GDM1 (cell line): ENCODE measurements at regions not wholly inside any gene's neighbourhood (a gene's known extent, or its start where the extent isn't known, plus 50 kb on each side); places are given as distances from the start of the nearest gene placed in this dataset.

Experiments used
- DNase-seq: peaks from one replicate; lab custom pipeline; 2025; lab: John Stamatoyannopoulos, UW

DNA sequence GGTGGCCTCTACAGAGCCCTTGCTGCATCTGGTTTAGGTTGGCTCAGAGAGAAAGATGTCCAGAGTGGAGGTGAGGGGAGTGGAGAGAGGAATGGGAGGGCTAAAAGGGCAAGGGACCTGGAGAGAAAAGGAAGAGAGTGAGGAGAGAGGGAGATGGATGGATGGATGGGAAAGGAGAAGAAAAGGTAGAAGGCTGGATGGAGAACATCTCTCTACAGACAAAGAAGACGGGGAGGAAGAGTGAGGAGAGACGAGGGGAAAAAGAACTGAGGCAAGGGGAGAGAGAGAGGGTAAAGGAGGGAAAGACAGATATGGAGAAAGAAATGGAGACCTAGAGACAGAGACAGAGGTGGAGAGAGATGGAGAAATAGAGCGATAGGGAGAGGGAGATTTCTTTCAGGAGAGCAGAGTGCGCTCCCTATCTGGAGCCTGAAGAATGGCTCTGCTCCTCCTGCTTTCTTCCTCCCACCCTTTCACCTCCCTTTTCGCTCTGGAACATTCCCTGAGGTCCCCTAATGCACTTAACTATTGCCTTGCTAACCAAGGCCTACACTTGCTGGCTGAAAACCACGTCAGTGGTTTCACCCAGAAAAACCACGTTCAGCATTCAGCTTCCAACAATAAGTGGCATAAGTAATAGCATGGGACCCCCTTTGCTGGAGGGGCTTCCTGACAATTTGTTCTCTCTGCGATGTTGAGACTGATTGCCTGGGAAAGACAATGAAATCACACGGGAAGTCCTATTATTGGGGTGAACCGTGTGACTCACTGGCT, 286.3 kb downstream of the CDH26 start:
- DNase-seq: no peak

DNA sequence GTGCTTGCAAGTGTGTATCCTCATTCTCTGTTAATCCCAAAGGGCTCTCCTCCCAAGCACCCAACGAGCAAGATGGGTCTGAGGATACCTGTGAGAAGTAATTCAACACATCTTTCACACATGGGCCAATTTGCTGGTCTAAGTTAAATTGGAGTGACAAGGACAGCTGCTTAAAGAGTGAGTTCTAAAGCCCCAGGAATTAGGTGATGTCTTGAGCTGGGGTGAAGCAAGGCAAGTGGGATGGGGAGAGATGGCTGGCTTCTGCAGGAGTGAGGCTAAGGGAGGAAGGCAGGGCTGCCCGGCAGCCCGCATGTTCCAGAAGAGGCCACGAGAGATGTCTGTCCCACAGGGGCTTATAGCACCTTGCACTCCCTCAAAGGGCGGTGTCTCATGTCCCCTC, 288.5 kb downstream of the CDH26 start:
- no peak for DNase-seq

DNA sequence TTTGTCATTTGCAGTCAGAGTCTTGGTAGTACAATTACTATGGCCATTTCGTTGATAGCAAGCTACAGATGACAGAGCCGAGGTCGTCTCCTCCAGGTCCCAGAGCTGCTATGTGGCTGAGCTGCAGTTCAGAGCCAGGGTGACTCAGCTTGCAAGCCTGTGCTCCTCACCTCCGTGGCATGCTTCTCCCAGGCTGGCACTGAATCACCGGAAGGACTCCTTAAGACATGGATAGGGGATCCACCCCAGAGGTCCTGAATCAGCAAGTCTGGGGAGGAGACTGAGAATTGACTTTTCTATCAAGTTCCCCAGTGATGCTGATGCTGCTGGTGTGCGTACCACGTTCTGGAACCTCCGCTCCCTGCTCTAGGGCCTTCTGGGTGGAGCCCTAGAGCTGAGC, 291.2 kb downstream of the CDH26 start:
- DNase-seq: no peak

DNA sequence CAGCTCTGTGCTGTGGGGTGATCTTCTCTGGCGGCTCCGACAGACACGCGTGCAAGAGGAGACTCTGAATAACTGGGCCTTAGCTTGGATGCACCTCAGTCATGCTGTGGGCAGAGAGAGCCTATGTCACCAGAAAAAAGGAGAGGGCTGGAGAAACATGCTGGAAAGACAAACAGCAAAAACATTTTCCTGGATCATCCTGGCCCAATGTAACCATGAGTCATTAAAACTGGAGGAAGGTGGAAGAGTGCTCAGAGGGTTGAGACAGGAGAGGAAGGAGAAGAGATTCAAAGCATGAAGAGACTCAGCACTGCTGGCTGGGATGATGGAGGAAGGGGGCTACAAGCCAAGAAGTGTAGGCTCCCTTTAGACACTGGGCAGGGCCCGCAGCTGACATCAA, 292.0 kb downstream of the CDH26 start:
- no peak for DNase-seq

DNA sequence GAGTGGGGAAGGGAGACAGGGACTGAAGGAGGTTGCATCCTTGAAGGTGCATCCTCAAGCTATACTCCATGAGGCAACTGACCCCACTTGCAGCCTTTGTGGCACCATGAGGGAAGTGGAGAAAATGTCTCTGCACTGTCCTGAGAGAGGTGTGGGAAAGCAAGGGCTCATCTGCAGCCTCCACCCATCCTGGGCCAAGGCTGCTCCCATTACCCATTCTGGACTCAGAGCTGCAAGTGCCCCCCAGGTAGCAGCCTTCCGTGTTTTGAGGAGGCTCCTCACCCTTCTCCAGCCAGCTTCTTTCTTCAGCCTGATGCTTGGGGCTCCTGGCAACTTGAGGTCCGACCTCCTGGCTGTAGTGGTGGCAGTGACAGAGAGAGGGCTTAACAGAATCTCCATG, 294.6 kb downstream of the CDH26 start:
- DNase-seq: no peak

DNA sequence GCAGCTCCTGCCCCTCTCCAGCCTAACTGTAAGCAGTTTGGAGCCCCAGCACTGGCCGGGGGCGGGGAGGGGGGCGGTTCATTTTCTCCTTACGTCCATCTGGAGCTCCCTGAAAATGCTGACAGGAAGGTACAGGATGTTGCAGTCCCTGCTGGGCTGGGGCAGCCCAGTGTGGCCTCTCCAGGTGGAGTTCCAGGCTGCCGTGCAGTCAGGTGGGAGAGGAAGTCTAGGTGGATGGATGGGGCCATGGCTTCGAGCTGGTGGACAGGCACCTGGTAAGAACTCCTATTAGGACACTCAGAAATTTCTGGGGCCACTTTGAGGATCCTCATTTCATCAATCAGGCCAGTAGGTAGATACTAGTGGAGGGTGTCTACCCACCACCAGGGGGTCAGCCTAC, 295.2 kb downstream of the CDH26 start:
- no peak for DNase-seq

DNA sequence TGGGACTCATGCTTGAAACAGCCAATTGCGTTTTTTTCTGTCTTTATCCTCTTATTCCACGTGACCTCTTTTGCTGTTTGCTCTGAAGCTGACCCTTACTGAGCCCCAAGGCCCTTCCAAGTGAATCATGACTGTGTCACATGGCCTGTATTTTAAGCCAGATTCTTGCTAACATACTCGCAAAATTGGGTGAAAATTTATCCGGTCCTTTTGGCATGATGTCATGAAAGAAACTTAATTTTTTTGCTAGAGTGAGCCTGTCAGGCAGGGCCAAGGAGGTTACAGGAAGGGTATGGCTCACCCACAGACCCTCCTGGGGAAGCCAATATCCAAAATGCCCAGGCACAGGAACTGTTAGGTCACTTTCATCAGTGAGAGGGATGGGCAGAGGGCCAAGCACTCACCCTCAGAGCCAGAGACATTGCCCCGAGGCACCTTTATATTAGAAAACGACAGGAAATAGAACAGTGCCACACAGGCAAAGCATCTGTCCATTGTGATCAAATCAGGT, 296.7 kb downstream of the CDH26 start:
- no peak for DNase-seq

DNA sequence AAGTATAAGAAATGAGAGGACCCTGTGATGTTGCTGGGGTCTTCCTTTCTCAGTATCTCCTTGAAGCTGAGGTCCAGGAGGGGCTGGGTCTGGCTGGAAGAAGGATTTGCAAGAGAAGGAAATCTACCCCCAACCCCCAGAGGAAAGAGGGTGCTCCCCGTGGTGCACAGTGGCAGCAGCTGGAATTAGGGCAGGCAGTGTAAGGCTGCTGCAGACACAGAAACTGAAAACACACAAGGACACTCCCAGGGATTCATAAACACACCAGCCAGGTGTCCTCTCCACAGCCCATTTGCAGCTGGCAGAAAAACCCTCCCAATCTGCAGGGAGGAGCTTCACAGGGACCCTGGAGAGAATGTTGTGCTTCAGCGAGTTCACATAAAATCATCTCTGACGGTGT, 297.2 kb downstream of the CDH26 start:
- no peak for DNase-seq

DNA sequence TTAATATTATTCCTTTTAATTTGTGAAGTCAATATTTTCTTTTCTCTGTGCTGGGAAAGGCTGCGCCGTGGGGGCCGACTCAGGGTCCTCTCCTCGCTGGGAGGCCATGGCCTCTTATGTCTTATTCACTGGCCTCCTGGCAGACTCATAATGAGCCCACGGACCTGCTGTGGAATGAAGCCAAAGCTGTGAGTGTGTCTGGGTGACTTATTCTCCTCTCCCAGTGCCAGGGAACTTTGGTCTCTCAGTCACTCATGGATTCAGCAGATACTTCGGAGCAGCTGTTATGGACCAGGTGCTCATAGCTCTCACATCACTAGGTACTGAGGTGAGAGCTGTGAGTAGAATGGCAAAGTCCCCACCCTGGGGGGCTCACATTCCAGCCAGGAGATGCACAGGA, 297.6 kb downstream of the CDH26 start:
- DNase-seq: no peak

DNA sequence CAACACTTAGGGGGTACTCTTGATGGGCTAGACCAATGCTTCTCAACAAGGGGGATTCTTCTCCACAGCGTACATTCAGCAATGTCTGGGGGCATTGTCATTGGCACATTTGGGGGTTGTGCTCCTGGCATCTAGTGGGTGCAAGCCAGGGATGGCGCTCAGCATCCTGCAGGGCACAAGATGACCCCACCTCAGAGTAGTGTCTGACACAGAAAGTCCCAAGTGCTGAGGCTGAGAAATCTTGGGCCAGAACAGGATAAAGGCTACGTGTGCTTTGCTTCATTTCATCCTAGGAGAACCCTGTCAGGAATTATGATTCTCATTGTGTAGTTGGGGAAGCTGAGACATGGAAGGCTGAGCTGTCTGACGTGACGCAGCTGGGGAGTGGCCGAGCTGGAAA, 298.6 kb downstream of the CDH26 start:
- DNase-seq: no peak

DNA sequence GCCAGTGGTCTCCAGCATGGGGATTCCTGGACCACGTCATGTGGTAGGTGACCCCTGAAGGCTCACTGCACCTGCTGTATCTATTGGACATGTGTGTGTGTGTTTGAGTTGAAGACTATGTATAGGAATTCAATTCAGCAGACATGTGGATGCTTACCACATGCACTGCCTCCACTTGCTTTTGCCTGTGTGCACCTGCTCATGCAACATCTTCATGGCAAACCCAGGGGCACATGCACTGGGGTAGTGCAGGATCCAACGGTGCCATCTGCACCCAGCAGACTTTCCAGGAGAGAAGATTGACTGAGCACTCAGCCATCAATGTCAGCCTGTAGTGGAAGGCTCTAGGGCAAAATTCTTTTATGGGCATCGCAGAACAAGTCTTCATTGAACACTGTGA, 299.4 kb downstream of the CDH26 start:
- no peak for DNase-seq

DNA sequence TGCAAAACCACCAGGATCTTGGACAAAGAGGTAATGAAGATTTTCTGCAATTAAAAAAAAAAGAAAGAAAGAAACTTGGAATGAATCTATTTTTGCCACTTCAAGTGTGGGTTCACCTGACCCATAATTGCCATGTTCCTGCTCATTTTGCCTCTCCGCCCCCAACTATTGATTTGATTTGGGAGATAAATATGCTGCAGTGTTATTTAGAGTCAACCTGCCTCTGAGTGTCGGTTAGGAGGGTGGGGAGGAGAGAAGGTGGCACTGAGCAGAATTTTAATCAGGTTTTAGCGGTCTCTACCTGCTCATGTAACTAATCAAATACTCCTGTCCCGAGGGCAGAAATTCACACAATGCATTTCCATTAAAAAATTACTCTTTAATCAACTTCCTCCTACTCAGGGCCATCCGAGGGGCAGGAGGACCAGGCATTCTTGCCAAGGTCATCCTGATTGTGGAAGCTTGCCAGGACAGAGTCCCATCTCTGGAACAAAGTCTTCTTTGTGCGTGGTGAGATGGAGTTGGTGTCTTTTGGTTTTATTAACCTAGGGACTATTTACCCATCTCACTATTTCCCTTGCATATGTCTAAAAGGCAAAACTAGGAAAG, 300.1 kb downstream of the CDH26 start:
- no peak for DNase-seq

DNA sequence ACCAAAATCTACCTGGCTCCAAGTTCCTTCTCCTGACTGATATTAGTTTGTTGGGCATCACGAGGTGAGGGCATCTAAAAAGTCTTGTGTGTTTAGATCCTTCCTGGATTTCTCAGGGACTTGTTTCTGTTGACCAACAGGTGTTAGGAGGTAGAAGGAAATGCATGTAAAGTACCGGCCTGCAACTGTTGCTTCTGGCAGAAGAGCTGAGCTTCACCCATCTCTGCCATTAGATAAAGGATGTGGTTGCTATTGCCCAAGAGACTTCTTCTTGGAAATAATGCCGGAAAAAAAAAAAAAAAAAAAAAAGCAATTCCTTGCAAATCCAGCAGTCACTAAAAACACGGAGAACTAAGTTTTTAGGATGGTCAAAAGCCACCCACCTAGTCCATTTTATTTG, 303.1 kb downstream of the CDH26 start:
- no peak for DNase-seq

DNA sequence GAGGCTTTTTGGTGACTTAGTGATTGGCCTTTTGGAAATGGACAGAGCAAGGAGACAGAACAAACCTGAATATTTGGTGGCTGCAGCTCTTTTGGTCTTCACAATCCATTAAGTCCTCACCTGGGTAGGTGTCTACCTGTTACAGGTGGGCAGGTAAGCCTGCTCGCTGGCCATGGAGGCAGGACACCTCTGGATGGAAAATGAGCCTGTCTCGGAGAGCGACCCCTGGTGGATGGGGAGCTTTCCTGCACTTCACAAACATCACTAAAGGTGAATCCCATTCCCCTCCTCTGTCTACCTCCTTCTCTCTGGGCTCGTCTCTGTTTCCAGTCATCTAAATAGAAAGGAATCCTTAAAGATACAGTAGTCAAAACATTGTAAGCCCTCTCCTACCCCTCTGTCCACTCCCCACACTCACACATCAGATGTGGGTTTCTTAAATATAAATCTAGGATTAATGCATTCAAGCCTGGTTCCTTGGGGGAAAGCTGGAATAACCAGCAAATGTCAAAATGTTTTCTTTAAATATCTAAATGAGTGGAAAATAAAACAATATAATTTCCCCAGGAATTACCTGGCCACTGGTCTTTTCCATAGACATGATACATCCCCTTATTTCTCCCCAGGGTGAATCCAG, 304.9 kb downstream of the CDH26 start:
- DNase-seq: no peak

DNA sequence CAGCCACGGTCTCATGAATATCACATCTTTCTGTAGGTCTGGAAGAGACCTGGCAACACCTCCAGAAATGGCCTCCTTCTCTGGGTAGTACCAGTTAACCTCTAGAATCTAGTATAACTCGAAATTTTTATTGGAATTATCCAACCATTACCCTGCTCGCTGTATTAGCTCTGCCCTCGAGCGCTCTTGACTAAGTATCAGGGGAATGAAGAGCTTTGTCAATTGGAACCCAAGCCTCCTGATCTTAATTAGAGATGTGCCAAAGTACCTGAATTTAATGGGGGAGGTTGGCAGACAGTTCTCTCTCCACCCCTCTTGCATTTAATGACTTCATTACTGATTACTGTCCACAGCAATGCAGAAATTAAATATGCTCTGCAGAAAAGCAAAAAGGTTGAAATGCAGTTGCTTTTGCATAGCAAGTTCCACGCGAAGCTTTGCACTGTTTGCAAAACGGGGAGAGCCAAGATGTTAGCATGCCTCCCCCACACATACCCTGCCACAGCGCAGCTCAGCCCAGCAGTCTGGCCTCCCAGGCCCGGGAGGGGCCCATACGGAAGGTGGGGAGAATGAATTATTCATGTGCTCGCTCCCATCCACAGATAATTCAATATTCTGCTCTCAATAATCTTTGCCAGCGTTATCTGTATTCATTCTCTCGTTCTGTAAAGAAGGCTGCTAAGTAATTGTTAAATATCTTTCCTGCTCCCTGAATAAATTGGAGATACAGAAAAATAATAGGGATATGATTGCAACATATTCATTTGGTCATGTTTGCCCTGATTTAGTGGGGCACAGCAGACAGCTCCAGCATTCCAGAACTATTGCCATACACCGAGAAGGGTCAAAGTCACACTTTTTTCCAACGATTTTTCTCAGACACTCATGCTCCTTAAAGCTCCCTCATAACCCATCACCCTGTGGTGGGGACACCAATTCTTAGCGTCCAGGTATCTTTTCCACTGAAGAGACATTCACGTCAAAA, 305.8 kb downstream of the CDH26 start:
- DNase-seq: no peak

DNA sequence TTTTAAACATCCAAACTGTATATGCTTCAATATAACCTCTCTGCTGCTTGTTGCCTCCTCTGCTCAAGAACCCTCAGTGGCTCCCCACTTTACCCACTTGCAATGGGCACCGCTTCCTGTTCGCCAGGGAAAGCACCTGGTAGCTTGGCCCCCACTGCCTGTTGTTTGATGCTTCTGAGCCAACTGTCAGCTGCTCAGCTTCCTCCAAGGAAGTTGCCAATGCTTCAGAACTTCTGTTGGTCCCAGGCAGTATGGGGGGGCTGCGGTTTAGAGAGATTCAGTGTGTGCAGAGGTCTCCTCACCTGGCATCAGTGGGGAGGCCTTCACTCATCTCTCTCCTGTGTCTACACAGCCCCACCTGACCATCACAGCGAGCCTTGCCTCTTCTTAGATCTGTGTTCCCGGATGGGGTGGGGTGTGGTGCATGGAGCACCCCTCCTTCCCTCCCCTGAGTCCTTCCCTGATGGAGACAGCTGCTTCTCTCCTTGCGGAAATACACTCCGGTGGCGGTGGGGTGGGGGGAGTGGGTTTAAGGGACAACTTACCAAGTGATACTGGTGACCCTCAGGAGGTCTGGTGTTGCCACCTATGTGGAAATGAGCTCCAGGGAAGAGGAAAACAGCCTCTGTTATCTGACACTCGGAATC, 308.1 kb downstream of the CDH26 start:
- no peak for DNase-seq

DNA sequence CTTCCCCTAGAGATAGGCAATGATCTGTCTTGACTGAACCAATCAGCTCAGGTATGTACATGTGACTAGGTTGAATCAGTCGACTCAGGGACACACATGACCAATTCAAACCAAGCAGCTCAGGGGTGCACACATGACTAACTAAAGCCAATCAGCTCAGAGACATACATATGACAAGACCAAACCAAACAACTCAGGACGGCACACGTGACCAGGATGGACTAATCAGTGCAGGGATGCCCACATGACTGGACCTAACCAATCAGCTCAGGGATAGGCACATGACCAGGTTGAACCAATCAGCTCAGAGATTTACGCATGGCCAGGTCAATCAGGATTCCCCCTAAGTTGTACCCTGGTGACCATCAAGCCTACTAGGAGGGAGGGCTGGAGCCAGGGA, 310.3 kb downstream of the CDH26 start:
- DNase-seq: no peak

DNA sequence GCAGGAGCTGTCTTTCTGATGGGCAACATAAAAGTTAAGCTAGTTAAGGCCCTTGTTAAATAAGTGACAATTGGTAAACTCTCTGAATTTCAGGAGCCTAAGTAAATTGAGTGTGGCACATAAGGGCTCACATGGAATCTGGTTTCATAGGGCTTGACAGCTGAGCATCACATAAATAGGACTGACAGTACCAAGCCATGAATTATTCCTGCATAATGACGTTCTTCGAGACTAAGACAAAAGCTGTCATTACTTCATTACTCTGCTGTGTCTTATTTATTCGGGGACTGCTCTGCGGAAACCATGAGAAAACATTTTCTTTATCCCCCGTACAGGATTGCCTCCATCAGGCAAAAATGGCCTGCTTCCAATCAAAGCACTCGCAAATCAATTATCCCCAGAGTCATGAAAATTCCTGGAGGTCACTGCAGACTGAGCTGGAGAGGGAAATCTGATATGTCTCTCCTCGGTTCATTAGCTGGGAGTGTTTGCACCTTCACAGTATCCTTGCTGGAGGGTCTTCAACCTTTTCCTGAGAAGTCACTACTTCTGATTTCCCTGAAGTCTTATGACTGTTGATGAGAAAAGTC, 311.4 kb downstream of the CDH26 start:
- DNase-seq: no peak

DNA sequence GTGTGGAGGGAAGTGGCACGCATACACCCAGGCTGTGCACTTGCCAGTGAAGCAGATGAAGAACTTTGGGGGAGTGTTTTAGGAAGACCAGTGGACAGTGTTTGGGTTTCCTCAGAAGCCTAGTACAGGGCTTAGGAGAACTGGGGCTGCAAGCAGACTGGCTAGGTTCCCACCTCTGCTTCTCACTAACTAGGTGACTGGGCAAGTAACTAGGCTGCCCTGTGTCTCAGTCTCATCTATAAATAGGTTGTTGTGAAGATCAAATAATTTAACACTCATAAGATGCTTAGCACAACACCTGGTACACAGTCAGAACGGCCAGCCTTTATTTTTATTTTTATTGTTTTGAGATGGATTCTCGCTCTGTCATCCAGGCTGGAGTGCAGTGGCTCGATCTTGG, 312.1 kb downstream of the CDH26 start:
- no peak for DNase-seq

DNA sequence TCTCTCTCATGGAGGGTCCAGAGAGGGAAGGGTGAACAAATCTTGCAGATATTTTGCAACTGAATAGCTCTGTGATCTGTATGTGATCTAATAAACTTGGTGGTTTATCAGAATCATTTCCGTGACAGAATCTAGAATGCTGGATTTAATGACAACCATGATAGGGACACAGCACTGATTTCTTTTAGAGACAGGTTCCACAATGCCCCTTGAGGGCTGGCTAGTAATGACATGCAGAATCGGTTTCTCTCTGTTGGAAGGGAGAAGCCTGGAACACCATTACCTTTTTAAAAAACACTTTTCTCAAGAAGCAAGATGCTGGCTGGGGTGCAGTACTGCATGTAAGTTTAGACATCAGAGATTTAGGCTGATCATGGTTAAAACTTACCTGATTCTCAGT, 313.4 kb downstream of the CDH26 start:
- no peak for DNase-seq

DNA sequence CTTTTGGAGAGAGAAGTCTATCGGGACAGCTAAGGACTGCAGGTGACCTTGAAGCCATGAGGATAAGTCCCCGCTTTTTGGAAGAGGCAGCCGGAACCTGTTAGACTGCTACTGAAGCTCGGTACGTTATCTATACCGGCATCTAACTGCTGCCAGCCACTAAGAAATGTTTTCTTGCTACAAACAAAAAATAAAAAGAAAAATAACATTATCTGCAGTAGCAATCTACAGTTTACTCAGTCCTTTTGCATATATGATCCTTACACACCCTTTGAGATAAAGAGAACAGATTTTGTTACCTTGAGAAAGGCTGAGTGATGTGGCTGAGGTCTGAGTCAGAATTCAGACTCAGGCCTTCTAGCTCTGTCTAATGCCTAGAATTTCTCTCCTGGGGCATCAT, 314.6 kb downstream of the CDH26 start:
- no peak for DNase-seq
